ENCODE measurements at regions not wholly inside any gene's neighbourhood (a gene's known extent, or its start where the extent isn't known, plus 50 kb on each side); places are given as distances from the start of the nearest gene placed in this dataset.

DNA sequence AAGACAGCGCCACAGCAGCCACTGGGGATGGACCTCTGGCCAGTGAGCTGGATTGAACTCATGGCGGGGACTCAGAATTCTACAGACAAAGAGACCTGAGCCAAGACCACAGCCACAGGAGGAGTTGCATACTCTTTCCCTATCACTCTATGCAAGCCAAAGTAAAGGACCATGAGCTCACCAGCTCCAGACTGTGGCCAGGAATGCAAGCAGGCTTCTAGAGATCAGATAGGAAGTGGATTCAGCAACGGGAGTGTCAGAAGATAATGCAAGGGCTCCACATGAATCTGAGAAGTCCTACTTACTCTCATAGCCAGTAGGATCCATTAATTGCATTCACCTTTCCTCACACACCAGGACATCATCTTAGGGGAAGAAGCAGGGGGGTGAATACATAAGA, 415.4 kb upstream of the POU3F3 start:
- no peak for DNase-seq (ENCODE audit: low read depth, low spot score)

DNA sequence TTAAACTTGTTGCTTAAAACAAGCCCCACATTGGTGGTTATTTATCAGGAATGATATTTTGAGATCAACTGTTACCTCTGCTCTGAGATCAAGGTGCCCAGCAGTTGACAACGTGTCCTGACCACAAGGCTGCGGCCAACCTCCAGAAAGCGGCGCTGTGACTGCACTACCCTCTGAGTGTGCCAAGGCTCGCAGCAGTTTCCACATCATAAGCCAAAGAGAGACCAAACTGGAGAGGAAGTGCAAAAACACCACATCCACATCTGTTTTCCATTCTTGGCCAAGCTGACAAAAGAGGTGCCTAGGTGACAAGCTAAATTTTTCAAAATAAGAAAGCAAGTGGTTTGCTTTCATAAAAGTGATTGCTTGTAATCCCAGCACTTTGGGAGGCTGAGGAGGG, 410.8 kb upstream of the POU3F3 start:
- no peak for DNase-seq (ENCODE audit: low read depth, low spot score)

- DNase-seq (ENCODE audit: low read depth, low spot score) = no peak
Observed at GRCh38 chr2:104444392-104444791, 409.5 kb upstream of the POU3F3 start.

DNA sequence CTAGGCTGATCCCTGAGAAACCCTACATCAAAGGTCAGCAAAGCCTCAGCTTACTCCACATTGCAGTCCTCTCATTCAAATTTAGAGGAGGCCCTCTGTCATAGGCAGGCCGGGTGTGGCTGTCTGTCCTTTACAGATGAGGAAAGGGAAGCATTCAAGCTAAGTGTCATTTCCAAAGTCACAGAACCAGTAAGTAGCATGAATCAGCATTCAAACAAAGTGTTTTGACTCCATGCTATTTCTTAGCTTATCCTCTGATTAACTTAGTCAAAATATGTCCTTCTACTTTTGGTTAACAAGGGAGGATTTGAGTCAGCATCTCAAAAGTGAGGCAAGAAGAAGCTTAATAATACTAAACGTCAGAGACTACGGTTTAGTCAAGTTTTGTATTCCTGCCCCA, 409.0 kb upstream of the POU3F3 start:
- no peak for DNase-seq (ENCODE audit: low read depth, low spot score)

- no peak for DNase-seq (ENCODE audit: low read depth, low spot score)
Observed at GRCh38 chr2:104447831-104448434, 406.0 kb upstream of the POU3F3 start.

GRCh38 chr2:104448661-104449440, 405.1 kb upstream of the POU3F3 start:
- no peak for DNase-seq (ENCODE audit: low read depth, low spot score)

DNA sequence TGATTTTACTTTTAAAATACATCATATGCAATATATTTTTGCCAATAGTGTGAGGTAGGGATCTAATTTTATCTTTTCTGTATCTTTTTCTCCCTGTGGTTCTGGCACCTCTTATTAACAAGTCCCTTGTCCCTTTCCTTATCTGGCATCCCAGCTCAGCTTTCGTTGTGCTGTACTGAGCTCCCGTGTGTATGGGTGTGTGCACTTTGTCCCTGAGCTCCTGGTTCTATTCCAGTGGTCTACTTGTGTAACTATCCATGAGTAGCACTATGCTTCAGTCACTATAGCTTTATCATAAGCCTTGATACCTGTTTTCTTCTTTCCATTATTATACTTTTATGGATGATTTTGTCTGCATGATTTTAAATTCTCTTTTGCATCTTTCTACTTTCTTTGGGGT, 401.4 kb upstream of the POU3F3 start:
- DNase-seq (ENCODE audit: low read depth, low spot score) = no peak

DNA sequence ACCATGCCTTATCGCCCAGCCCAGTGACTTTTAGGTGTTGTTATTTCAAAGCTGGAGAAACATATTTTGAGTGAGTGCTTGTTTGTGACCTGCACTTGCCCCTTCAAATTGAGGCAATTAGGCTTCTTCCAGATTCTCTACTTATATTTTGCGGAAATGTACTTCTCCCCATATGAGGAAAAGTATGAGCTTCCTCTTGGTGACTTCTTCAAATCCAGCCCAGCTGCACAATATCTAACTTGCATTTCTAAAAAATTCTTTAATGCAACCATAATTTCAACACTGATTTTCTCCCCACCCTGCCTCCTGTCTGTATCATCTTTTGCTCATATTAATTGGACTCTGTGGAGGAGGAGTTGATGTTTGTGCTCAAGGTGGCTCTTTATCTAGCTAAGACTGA, 391.2 kb upstream of the POU3F3 start:
- DNase-seq (ENCODE audit: low read depth, low spot score) = no peak

GRCh38 chr2:104465981-104466380, 387.9 kb upstream of the POU3F3 start:
- DNase-seq (ENCODE audit: low read depth, low spot score) = no peak

DNA sequence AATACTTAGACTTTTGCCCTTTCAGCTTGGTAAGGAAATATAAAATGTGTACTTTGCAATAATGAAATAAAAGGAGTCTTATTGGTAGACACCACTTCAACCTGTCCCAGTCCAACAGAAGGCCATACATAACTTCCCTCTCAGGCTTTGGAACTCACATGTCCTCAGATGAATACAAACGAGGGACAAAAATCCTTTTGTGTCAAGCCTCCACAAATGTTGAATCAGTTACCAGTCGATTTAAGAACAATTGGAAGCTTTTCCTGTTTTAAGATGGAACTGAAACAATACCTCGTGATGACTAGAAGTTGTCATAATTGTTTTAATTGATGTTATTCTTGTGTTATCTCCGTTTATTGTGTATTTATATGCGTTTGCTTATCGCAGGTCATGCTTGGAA, 385.1 kb upstream of the POU3F3 start:
- no peak for DNase-seq (ENCODE audit: low read depth, low spot score)

DNA sequence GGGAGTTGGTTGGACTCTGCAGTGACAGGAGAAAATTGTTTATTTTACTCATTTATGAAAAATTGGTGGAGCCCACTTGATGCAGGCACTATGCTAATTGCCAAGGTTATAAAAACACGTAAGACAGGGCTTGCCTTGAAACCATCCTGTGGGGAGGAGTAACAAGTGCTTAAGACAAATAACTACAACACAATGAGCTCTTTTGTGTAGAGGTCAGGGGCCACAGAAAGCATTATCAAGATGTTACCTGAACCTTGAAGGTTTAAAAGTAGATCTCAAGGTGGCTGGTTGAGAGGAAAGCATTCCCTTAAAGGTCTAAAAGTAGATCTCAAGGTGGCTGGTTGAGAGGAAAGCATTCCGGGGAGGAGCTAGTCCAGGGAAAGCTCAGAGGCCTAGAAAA, 381.8 kb upstream of the POU3F3 start:
- DNase-seq (ENCODE audit: low read depth, low spot score) = no peak

GRCh38 chr2:104473546-104473945, 380.4 kb upstream of the POU3F3 start:
- DNase-seq (ENCODE audit: low read depth, low spot score) = no peak

- DNase-seq (ENCODE audit: low read depth, low spot score) = no peak
Observed at GRCh38 chr2:104474716-104475115, 379.2 kb upstream of the POU3F3 start.

DNA sequence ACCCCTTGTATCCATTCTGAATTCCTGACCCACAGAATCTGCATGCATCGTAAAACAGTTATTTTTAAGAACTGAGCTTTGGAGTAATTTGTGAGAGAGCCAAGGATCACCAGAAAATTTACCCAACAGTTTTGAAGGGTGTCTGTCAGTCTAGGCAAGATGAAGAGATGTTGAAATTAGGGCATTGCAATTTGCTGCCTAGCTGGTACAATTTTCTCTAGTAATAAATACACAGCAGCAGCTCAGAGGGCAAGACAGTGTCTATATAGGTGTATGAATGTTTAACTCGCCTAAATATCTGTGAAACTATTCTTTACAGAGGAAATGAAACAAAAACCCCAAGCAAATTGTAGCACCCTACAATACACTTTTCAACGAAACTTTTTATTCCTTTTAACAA, 377.8 kb upstream of the POU3F3 start:
- DNase-seq (ENCODE audit: low read depth, low spot score) = no peak

DNA sequence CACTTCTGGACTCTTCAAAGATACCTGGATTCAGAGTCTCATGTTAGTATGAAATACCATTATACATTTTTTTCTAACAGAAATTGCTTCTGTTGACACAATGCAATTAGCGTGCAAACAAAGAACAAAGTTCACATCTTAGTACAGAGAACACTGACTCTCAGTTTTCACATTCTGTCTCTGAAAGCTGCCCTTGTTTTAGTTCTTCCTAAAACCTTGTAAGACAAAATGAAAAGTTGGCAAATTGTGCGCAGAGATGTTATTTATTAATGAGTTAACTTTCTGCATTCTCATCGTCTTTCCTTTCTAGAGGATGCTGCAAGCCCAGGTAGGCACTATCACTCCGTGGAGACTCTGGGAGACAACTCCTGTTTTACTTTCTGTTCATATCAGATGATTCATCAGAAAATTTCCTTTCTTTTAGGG, 377.3 kb upstream of the POU3F3 start:
- no peak for DNase-seq (ENCODE audit: low read depth, low spot score)

GRCh38 chr2:104481341-104481740, 372.6 kb upstream of the POU3F3 start:
- no peak for DNase-seq (ENCODE audit: low read depth, low spot score)

DNA sequence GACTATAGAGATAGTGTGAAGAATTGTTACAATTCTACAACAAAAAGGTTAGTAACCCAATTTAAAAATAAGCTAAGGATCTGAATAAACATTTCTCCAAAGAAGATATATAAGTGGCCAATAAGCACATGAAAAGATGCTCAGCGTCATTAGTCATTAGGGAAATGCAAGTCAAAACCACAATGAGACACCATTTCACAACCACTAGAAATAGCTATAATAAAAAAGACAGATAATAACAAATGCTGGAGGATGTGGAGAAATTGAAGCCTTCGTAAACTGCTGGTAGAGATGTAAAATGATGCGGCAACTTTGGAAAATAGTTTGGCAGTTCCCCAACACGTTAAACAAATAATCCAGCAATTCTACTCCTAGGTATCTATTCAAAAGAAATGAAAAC, 366.5 kb upstream of the POU3F3 start:
- no peak for DNase-seq (ENCODE audit: low read depth, low spot score)

DNA sequence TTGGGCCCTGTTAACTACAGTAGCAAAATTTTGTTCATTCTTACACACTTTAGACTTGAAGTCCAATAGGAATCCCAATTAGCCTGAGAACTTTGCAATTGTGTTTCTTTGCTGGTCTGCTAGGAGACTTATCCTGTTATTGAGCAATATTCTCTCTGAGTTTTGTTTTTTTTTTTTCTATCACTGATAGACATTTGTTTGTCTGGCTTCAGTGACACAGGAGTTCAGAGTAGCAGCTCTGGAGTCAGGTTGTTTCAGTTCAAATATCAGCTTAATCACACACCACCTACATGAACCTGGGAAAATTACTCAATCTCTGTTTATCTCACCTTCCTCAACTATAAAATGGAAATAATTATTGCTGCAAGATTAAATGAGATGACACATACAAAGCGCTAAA, 360.2 kb upstream of the POU3F3 start:
- DNase-seq (ENCODE audit: low read depth, low spot score) = no peak

- no peak for DNase-seq (ENCODE audit: low read depth, low spot score)
Observed at GRCh38 chr2:104501342-104501741, 352.6 kb upstream of the POU3F3 start.

DNA sequence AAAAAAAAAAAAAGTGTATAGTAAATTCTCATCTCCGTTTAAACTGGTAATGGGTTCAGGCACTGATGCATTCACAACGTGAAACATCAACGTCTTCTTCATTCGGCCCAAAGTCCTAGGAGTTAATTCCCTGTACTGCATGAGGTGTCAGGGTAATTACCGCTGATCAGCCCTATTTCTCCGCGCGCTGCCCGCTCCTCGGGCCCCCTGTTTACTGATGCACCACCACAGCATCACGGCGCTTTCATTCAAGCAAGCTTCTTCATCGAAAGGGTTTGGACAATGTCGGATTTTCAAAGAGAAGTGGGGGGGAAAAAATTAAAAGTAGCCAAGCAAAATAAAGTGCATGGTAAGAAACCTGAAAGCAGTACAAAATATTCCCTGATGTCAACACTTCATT, 352.0 kb upstream of the POU3F3 start:
- DNase-seq (ENCODE audit: low read depth, low spot score) = no peak

DNA sequence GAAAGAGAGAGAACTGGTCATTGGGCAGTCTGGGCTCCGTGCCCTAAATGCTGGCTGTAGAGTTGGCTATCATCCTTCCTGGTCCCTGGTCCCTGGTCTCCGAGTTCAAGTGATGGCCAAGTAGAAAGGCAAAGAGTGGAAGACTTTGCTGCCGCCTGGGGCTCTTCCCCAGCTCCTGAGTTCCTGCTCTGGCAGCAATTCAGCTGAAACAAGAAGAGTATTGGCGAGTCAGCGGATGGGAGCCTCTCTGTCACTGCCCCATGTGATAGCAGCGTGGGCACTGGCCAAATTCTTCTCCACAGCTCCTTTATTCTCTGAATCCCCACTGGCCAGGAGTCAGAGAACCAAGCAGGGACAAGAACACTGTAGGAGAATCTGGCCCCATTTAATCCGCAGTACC, 351.0 kb upstream of the POU3F3 start:
- no peak for DNase-seq (ENCODE audit: low read depth, low spot score)

GRCh38 chr2:104504331-104505073, 349.4 kb upstream of the POU3F3 start:
- no peak for DNase-seq (ENCODE audit: low read depth, low spot score)

DNA sequence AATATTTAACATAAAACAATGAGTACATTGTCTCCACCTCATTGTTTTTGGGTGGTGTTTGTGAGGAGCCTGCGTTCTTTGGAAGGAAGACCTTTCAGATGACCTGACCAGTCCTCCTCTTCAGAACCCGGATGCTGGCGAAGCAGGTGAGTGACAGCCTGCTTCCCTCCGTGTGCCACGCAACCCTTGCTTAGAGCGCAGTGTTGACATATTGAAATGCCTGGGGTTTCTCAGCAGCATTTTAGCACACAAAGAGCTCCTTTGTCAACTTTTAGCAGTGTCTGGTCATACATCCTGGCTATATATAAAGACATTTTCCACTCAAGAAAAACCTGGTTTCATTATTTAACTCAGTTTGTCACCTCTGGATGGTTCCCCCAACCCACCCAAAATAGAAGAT, 335.7 kb upstream of the POU3F3 start:
- no peak for DNase-seq (ENCODE audit: low read depth, low spot score)
